ENCODE measurements at regions not wholly inside any gene's neighbourhood (a gene's known extent, or its start where the extent isn't known, plus 50 kb on each side); places are given as distances from the start of the nearest gene placed in this dataset.

DNA sequence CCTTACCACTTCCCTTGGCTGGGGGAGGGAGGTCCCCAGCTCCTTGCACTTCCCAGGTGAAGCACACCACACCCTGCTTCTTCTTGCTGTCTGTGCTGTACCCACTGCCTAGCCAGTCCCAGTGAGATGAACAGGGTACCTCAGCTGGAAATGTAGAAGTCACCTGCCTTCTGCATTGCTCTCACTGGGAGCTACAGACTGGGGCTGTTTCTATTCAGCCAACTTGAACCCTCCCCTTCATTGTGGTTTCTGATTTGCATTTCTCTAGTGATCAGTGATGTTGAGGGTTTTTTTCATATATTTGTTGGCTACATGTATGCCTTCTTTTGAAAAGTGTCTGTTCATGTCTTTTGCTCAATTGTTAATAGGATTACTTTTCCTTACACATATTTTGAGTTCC is 222.8 kb downstream of the DDX3Y start:
- DNase-seq (ENCODE audit: extremely low spot score, insufficient read length, low read depth) (no peak), FAIRE-seq (peak; percentile 96)

DNA sequence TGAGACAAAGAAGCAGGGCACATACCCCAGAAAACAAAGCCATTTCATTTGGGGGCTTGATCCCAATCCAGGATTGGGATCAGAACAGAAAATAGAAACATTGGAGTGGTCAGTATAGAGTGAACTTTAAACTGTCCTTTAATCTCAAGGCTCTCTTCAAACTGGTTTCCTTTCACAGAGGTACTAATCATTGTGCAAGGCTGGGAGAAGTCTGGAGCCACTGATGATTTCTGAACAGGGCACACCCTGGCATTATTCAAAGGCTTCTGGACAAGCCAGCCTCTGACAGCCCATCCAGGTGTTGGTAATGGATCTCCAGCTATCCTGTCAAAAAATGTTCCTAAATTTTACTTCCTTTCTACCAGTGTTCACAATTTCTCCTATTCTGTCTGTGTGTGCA is 244.5 kb downstream of the DDX3Y start:
- no peak for DNase-seq (ENCODE audit: extremely low spot score, insufficient read length, low read depth)
- FAIRE-seq, result peak; percentile 77

DNA sequence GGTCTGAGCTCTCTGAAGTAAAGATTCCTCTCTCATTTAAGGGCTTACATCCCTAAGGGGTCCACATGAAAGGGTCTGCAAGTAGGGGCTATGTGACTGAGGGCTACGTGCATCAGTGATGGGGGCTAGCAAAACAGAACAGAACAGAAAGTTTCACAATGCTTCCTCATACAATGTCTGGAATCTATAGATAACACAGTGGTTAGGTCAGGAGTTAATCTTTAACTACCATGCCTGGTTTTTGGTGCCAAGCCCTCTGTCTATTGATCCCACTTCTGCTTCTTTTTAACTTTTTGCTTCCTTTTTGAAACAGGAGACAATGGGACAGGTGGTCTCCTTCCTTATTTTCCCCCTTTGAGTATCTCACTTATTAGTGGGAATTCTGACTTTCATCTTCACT is 263.0 kb downstream of the DDX3Y start:
- FAIRE-seq, result peak; percentile 91

DNA sequence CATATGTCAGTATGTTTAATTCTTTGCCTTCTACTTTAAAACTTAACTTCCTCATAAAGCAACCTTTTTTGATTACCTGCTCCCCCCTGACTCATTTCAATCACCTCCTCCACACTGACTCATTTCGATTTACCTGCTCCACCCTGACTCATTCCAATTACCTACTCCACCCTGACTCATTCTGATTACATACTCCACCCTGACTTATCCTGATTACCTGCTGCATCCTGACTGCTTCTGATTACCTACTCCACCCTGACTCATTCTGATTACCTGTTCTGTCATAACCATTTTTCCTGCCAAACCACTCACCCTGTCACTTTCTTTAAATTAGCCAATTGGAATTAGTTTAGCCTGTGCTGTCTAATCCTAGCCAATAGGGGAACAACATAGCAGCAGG is 263.6 kb downstream of the DDX3Y start:
- no peak for DNase-seq (ENCODE audit: extremely low spot score, insufficient read length, low read depth)
- no peak for FAIRE-seq

More for the DNA sequence above, 263.0 kb downstream of the DDX3Y start:
- no peak for DNase-seq (ENCODE audit: extremely low spot score, insufficient read length, low read depth)

All from GM18507 (cell line).